ENCODE measurements at regions not wholly inside any gene's neighbourhood (a gene's known extent, or its start where the extent isn't known, plus 50 kb on each side); places are given as distances from the start of the nearest gene placed in this dataset.

DNA sequence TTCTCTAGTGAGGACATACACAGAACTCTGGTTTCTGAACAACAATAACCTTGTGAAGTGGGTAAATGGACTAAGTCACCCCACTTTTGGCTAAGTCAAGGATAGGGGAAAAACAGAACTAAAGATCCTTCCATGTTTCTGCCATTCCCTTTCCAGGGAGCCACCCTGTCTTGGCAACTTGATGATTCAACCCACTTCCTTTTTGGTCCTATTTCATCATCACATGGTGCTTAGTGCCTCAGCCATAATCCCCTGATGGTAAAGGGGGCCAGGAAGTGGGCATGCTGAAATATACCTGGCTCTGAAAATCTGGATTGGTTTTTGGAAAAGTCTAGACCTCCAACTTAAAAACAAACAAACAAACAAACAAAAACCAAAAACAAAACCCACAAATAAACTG is 206.4 kb upstream of the FOXD3 start:
- TF ChIP-seq POLR2AphosphoS5 (IDR thresholded peaks at IDR 0.05; ENCODE audit: borderline replicate concordance, low read depth, low read length) (no peak), EZH2 (IDR thresholded peaks at IDR 0.05) (no peak), FOXP2 (optimal IDR thresholded peaks at IDR 0.05; ENCODE audit: control extremely low read depth, extremely low read length, insufficient read depth) (no peak)

Measured in SK-N-MC (cell line).